GM10248 (cell line): ENCODE measurements at regions not wholly inside any gene's neighbourhood (a gene's known extent, or its start where the extent isn't known, plus 50 kb on each side); places are given as distances from the start of the nearest gene placed in this dataset.
"Not testable (repeated sequence)": the region's sequence is repeated elsewhere in the genome, so short reads cannot be mapped to it uniquely, and the experiment has no call there.

ENCODE experiments used
- CTCF ChIA-PET: fragments of 300-600 bp; sonication (Branson Sonifier 250); formaldehyde crosslinking; extraction: SDS; loops from one replicate; lab custom pipeline; 2021; ENCODE audit warnings: antibody characterized with exemption; lab: Yijun Ruan, JAX
- POLR2A ChIA-PET: fragments of 350-650 bp; sonication (Branson Sonifier 250); formaldehyde crosslinking; extraction: SDS; loops from one replicate; lab custom pipeline; 2020; ENCODE audit warnings: antibody characterized with exemption; lab: Yijun Ruan, JAX
- DNase-seq: peaks from one replicate; pipeline ENCODE4 v3.0.0; 2012; ENCODE audit errors: extremely low spot score
- TF ChIP-seq, protein P1 (sequence below): IDR thresholded peaks from 2 replicates; pipeline ENCODE4 v1.5.1; 2012; ENCODE audit warnings: mild to moderate bottlenecking, low read depth; ENCODE audit errors: extremely low read depth, missing control alignments, control extremely low read depth

DNA sequence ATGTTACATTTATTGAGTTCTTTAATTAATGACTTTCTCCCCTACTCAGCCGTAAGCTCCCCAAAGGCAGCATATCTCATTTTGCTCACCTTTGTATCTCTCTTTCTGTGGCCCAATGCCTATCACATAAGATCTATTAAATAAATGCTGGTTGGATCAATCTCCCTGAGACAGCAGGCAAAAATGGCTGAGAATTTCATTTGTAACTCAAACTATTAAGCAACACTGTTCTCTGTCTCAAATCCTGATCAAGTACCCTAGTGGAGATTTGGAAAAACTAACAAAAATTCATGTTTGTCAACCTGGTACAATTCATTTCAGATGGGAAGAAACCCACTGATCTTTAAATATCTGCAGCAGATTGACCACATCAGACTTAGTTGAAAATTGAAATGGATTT lies 127.4 kb downstream of the ZFAND4 start:
- POLR2A ChIA-PET: no interaction called here
- CTCF ChIA-PET: no interaction called here
- TF ChIP-seq, protein P1, sequence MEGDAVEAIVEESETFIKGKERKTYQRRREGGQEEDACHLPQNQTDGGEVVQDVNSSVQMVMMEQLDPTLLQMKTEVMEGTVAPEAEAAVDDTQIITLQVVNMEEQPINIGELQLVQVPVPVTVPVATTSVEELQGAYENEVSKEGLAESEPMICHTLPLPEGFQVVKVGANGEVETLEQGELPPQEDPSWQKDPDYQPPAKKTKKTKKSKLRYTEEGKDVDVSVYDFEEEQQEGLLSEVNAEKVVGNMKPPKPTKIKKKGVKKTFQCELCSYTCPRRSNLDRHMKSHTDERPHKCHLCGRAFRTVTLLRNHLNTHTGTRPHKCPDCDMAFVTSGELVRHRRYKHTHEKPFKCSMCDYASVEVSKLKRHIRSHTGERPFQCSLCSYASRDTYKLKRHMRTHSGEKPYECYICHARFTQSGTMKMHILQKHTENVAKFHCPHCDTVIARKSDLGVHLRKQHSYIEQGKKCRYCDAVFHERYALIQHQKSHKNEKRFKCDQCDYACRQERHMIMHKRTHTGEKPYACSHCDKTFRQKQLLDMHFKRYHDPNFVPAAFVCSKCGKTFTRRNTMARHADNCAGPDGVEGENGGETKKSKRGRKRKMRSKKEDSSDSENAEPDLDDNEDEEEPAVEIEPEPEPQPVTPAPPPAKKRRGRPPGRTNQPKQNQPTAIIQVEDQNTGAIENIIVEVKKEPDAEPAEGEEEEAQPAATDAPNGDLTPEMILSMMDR: no peak
- no peak for DNase-seq

DNA sequence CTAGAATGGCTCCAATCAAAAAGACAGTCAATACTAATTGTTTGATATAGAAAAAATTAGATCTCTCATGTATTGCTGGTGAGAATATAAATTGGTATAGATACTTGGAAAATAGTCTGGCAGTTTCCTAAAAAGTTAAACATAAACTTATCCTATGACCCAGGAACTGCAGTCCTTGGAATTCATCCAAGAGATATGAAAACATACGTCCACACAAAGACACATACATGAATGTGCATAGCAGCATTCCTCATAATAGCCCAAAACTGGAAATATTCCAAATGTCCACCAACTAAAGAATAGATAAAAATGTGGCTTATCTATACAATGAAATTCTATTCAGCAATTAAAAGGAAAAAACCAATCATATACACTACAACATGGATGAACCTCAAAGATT lies 128.4 kb downstream of the ZFAND4 start:
- TF ChIP-seq, protein P1: no peak
- ChIA-PET POLR2A (no interaction called here), CTCF (no interaction called here)
- DNase-seq: no peak

DNA sequence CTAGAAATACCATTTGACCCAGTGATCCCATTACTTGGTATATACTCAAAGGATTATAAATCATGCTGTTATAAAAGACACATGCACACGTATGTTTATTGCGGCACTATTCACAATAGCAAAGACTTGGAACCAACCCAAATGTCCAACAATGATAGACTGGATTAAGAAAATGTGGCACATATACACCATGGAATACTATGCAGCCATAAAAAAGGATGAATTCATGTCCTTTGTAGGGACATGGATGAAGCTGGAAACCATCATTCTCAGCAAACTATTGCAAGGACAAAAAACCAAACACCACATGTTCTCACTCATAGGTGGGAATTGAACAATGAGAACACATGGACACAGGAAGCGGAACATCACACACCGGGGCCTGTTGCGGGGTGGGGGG lies 131.5 kb downstream of the ZFAND4 start:
- CTCF ChIA-PET, DNase-seq, POLR2A ChIA-PET: not testable (repeated sequence)

DNA sequence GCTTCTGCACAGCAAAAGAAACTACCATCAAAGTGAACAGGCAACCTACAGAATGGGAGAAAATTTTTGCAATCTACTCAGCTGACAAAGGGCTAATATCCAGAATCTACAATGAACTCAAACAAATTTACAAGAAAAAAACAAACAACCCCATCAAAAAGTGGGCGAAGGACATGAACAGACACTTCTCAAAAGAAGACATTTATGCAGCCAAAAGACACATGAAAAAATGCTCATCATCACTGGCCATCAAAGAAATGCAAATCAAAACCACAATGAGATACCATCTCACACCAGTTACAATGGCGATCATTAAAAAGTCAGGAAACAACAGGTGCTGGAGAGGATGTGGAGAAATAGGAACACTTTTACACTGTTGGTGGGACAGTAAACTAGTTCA lies 132.0 kb downstream of the ZFAND4 start:
- DNase-seq, POLR2A ChIA-PET, CTCF ChIA-PET: not testable (repeated sequence)

DNA sequence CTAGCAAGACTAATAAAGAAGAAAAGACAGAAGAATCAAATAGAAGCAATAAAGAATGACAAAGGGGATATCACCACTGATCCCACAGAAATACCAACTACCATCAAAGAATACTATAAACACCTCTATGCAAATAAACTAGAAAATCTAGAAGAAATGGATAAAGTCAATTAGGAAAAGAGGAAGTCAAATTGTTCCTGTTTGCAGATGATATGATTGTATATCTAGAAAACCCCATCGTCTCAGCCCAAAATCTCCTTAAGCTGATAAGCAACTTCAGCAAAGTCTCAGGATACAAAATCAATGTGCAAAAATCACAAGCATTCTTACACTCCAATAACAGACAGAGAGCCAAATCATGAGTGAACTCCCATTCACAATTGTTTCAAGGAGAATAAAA lies 133.0 kb downstream of the ZFAND4 start:
- DNase-seq, CTCF ChIA-PET, POLR2A ChIA-PET: not testable (repeated sequence)

DNA sequence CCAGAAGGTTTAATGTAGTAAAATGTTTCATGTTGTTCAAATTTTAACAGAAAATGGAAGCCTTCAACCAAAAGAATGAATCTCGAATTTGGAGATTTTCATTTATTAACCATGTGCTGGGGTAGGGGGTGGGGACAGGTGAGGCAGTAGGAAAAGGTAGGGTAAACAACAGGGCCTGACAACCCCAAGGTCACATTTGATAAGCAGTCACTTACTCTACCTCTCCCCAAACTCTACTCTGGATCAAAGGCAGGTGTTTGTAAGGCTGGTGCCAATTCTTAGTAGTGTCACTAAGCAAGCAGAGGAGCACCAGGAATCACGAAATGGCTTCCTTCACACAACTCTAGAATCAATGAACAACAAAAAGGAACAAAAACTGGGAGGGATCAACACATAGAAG lies 138.0 kb downstream of the ZFAND4 start:
- ChIA-PET CTCF (no interaction called here), POLR2A (no interaction called here)
- DNase-seq: no peak
- TF ChIP-seq, protein P1: no peak

DNA sequence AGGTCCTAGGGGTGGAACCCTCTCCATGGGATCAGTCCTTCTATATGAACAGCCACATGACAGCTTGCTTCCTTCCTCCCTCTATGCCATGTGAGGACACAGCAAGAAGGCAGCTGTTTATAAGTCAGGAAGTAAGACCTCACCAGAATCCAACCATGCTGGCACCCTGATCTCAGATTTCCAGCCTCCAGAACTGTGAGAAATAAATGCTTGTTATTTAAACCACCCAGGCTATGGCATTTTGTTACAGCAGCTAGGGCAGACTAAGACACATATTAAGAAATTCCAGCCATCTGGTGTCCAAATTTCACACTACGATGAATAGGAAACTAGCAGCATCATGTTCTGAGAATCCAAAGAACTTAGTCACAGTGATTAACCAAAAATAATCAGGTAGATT lies 140.1 kb downstream of the ZFAND4 start:
- TF ChIP-seq, protein P1: no peak
- CTCF ChIA-PET: interaction anchor here (1.1 kb wide), 1 partner anchor 9 kb away, joined by 3 read pairs; no protein-coding TSS in a partner anchor
- no peak for DNase-seq
- POLR2A ChIA-PET: no interaction called here

DNA sequence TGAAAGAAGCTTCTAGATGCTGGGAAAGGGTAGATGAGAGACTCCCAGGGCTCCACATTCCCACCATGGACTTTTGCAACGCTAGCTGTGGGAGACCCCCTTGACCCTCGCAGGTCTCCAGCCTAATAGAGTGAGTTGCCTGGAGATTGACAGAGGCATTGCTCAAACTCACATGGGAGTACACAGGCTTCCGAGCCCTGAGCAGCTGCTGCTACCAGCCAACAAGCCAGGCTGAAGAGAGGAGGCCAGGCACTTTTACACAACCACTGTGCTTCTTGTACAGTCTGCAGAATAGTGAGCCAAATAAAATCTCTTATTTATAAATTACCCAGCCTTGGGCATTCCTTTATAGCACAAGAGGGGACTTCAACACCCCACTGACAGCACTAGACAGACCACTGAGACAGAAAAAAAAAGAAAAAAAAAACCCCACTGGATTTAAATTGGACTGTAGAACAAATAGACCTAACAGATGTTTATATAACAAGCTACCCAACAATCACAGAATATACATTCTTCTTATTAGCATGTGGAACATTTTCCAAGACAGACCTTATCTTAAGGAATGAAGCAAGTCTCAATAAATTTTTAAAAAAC lies 146.2 kb downstream of the ZFAND4 start:
- TF ChIP-seq, protein P1: no peak
- CTCF ChIA-PET: no interaction called here
- DNase-seq: no peak
- POLR2A ChIA-PET: no interaction called here
